H54 (cell line): ENCODE measurements at regions not wholly inside any gene's neighbourhood (a gene's known extent, or its start where the extent isn't known, plus 50 kb on each side); places are given as distances from the start of the nearest gene placed in this dataset.
A peak's percentile ranks its signal among the peaks of the same experiment; 100 is the strongest.

Experiments
- DNase-seq: peaks from one replicate; pipeline ENCODE4 v3.0.0; 2011; ENCODE audit warnings: low spot score, mixed read lengths; ENCODE audit not compliant: insufficient read length
- FAIRE-seq: peaks from 3 replicates; lab custom pipeline; 2011; peaks lifted over from hg19 to GRCh38; lab: Jason Lieb, UNC
- POLR2A ChIP-seq: IDR thresholded peaks from 2 replicates; pipeline ENCODE4 v1.6.1; 2011; ENCODE audit warnings: low read depth, mild to moderate bottlenecking, low read length

DNA sequence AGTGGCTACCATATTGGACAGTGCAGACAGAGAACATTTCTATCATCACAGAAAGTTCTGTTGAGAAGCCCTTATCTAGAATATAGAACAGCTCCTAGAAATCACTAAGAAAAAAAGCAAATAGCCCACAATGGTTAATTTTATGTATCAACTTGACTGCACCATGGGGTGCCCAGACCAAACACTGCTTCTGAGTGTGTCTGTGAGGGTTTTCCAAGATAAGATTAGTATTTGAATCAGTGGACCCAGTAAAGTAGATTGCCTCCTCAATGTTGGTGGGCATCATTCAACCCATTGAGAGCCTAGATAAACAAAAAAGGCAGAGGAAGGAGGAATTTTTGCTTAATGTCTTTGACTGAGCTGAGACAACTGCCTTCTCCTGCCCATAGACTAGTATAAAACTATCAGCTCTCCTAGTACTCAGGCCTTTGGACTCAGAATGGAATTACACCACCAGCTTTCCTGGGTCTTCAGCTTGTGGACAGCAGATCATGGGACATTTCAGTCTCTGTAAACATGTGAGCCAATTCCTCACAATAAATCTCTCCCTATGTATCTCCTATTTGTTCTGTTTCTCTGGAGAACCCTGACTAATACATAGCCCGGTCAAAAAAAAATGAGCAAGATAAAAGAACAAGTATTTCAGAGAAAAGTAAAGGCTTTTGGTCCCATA is 55.9 kb upstream of the OXTR start:
- no peak for FAIRE-seq
- no peak for DNase-seq
- no peak for TF ChIP-seq POLR2A

DNA sequence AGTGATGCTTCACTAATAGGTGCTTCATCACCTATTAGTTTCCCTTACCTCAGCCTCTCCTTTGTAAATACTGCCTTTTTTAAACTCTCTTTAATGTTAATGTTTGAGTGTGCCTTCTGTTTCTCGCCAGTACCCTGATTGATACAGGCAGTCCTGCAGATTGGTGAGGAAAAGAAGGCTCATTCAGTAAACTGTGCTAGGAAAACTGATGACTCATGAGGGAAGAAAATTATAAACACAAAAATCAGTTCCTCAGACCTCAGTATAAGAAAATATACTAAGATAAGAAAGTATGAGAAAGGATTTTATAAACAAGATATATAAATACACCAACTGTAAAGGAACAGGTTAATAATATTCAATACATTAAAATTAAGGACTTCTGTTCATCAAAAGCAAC is 54.8 kb upstream of the OXTR start:
- FAIRE-seq = no peak
- TF ChIP-seq POLR2A = no peak
- no peak for DNase-seq

DNA sequence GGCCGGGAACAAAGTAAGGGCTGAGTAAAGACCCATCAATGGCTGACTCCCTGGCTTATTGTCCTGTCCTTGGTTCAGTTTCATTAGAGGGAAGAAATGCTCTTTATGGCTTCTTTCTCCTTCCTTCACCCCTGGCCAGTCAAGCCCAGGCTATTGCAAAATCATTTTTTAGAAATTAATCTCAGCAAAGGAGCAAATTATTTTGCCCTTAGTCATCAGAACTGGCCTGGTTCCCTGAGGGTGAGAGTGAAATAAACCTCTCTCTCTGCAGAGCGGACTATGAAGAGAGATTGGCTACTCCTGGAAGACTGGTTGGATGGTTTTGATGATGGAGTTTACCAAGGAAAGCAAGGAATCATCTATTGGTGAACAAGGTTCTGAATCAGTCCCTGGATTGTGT is 52.7 kb upstream of the OXTR start:
- DNase-seq (no peak), FAIRE-seq (peak; percentile 27)
- TF ChIP-seq POLR2A = no peak
